GM13976 (cell line): ENCODE measurements at regions not wholly inside any gene's neighbourhood (a gene's known extent, or its start where the extent isn't known, plus 50 kb on each side); places are given as distances from the start of the nearest gene placed in this dataset.

Source experiments
- DNase-seq: peaks from one replicate; pipeline ENCODE4 v3.0.0; 2012; ENCODE audit warnings: low spot score
- CTCF ChIP-seq: IDR thresholded peaks from 2 replicates; pipeline ENCODE4 v1.5.1; 2012; ENCODE audit warnings: borderline replicate concordance, mild to moderate bottlenecking; ENCODE audit not compliant: insufficient read depth; ENCODE audit errors: extremely low read depth, missing control alignments, control extremely low read depth
- in situ Hi-C: fragments of 300-500 bp; cut with MboI; formaldehyde crosslinking; loops from one replicate; pipeline ENCODE4 v1.12.0; 2022; ENCODE audit warnings: low sequenced_read_pairs, mixed read lengths, inconsistent platforms; ENCODE audit not compliant: unreplicated experiment

GRCh38 chr15:35649575-35649974 lies 103.6 kb upstream of the DPH6 start:
- in situ Hi-C loops: no loop called here
- no peak for DNase-seq
- TF ChIP-seq CTCF: no peak

GRCh38 chr15:35654332-35654731 lies 108.4 kb upstream of the DPH6 start:
- TF ChIP-seq CTCF: no peak
- no peak for DNase-seq
- in situ Hi-C loops: no loop called here

GRCh38 chr15:35657679-35658311 lies 111.8 kb upstream of the DPH6 start:
- TF ChIP-seq CTCF: no peak
- in situ Hi-C loops: no loop called here
- DNase-seq: no peak

- TF ChIP-seq CTCF: no peak
- DNase-seq: no peak
- in situ Hi-C loops: no loop called here
Observed at GRCh38 chr15:35663956-35664355, 118.0 kb upstream of the DPH6 start.

GRCh38 chr15:35665896-35666536 lies 120.1 kb upstream of the DPH6 start:
- in situ Hi-C loops: no loop called here
- TF ChIP-seq CTCF: no peak
- DNase-seq: no peak

GRCh38 chr15:35667908-35668307 lies 121.9 kb upstream of the DPH6 start:
- no peak for DNase-seq
- in situ Hi-C loops: no loop called here
- no peak for TF ChIP-seq CTCF
